ENCODE measurements at regions not wholly inside any gene's neighbourhood (a gene's known extent, or its start where the extent isn't known, plus 50 kb on each side); places are given as distances from the start of the nearest gene placed in this dataset.

GRCh38 chr5:168215646-168216045 lies 75.8 kb upstream of the WWC1 start:
- H3K4me3 ChIP-seq, result no peak overlapping the region
- DNase-seq (ENCODE audit: low spot score), result no peak
- H3K36me3 ChIP-seq (replicated peaks; ENCODE audit: insufficient read depth, low read depth), result no peaks in the 10 kb centered on the region
- no peak overlapping the region for H3K27ac ChIP-seq
- H2AFZ ChIP-seq, result no peak overlapping the region
- TF ChIP-seq EZH2phosphoT487 (IDR thresholded peaks at IDR 0.05; ENCODE audit: low read depth, severe bottlenecking, unreplicated experiment) (no peak), EZH2 (IDR thresholded peaks at IDR 0.05; ENCODE audit: borderline replicate concordance) (no peak)
- TF ChIP-seq, protein P1, sequence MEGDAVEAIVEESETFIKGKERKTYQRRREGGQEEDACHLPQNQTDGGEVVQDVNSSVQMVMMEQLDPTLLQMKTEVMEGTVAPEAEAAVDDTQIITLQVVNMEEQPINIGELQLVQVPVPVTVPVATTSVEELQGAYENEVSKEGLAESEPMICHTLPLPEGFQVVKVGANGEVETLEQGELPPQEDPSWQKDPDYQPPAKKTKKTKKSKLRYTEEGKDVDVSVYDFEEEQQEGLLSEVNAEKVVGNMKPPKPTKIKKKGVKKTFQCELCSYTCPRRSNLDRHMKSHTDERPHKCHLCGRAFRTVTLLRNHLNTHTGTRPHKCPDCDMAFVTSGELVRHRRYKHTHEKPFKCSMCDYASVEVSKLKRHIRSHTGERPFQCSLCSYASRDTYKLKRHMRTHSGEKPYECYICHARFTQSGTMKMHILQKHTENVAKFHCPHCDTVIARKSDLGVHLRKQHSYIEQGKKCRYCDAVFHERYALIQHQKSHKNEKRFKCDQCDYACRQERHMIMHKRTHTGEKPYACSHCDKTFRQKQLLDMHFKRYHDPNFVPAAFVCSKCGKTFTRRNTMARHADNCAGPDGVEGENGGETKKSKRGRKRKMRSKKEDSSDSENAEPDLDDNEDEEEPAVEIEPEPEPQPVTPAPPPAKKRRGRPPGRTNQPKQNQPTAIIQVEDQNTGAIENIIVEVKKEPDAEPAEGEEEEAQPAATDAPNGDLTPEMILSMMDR (IDR thresholded peaks at IDR 0.05; ENCODE audit: poor library complexity), result no peak
- H3K9me2 ChIP-seq (replicated peaks; ENCODE audit: insufficient read depth), result no peaks in the 10 kb centered on the region
- H3K9me3 ChIP-seq (ENCODE audit: low read depth), result no peaks in the 10 kb centered on the region
- no peaks in the 10 kb centered on the region for H4K20me1 ChIP-seq (ENCODE audit: insufficient read depth, poor library complexity, severe bottlenecking)
- H3K79me2 ChIP-seq, result no peaks in the 10 kb centered on the region
- H3K4me1 ChIP-seq (ENCODE audit: insufficient read depth), result no peaks in the 10 kb centered on the region
- WGBS (ENCODE audit: low lambda C conversion rate, missing lambda C conversion rate), result 78% methylated on average over 7 of the region's 7 CpGs
- no peaks in the 10 kb centered on the region for H3K27me3 ChIP-seq
- no peak overlapping the region for H3K4me2 ChIP-seq

DNA sequence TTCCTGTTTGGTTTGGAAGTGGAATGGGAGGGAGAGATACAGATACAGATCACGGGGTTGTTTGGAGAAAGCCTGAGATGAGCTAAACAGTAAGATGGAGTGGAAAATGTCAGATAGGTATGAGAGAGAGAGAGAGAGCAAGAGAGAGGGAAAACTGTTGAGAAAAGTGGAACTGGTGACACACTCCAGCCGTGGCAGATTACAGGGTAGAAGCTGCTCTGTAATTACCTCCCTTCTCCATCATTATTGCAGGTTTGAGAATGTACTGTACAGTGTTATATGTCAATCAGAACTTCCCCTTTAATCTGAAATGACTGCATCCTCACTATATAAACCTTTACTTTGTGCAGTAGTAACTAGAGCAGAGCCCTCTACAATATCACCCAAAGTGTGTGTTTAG lies 74.5 kb upstream of the WWC1 start:
- no peaks in the 10 kb centered on the region for H4K20me1 ChIP-seq (ENCODE audit: insufficient read depth, poor library complexity, severe bottlenecking)
- H3K79me2 ChIP-seq, result no peaks in the 10 kb centered on the region
- H3K4me1 ChIP-seq (ENCODE audit: insufficient read depth), result no peaks in the 10 kb centered on the region
- WGBS (ENCODE audit: low lambda C conversion rate, missing lambda C conversion rate), result 34% methylated on average over 2 of the region's 2 CpGs
- no peak overlapping the region for H3K4me3 ChIP-seq
- no peak for DNase-seq (ENCODE audit: low spot score)
- H3K27me3 ChIP-seq, result peaks cover 3% of the 10 kb centered on the region
- no peak for TF ChIP-seq EZH2phosphoT487 (IDR thresholded peaks at IDR 0.05; ENCODE audit: low read depth, severe bottlenecking, unreplicated experiment)
- TF ChIP-seq, protein P1 (IDR thresholded peaks at IDR 0.05; ENCODE audit: poor library complexity), result no peak
- no peak for TF ChIP-seq EZH2 (IDR thresholded peaks at IDR 0.05; ENCODE audit: borderline replicate concordance)
- H3K9me2 ChIP-seq (replicated peaks; ENCODE audit: insufficient read depth), result no peaks in the 10 kb centered on the region
- H3K4me2 ChIP-seq, result no peak overlapping the region
- H2AFZ ChIP-seq, result no peak overlapping the region
- no peak overlapping the region for H3K27ac ChIP-seq
- no peaks in the 10 kb centered on the region for H3K36me3 ChIP-seq (replicated peaks; ENCODE audit: insufficient read depth, low read depth)
- H3K9me3 ChIP-seq (ENCODE audit: low read depth), result no peaks in the 10 kb centered on the region

GRCh38 chr5:168217497-168217896 lies 73.9 kb upstream of the WWC1 start:
- no peak overlapping the region for H2AFZ ChIP-seq

More at GRCh38 chr5:168217497-168217896, 73.9 kb upstream of the WWC1 start:
- H3K9me2 ChIP-seq (replicated peaks; ENCODE audit: insufficient read depth), result no peaks in the 10 kb centered on the region
- H3K4me2 ChIP-seq, result no peak overlapping the region
- H3K36me3 ChIP-seq (replicated peaks; ENCODE audit: insufficient read depth, low read depth), result no peaks in the 10 kb centered on the region
- H3K27ac ChIP-seq, result no peak overlapping the region
- no peak for TF ChIP-seq EZH2phosphoT487 (IDR thresholded peaks at IDR 0.05; ENCODE audit: low read depth, severe bottlenecking, unreplicated experiment)
- TF ChIP-seq EZH2 (IDR thresholded peaks at IDR 0.05; ENCODE audit: borderline replicate concordance), result no peak
- TF ChIP-seq, protein P1 (IDR thresholded peaks at IDR 0.05; ENCODE audit: poor library complexity), result no peak
- H3K79me2 ChIP-seq, result no peaks in the 10 kb centered on the region
- H4K20me1 ChIP-seq (ENCODE audit: insufficient read depth, poor library complexity, severe bottlenecking), result no peaks in the 10 kb centered on the region
- WGBS (ENCODE audit: low lambda C conversion rate, missing lambda C conversion rate), result 70% methylated on average over 7 of the region's 7 CpGs
- H3K9me3 ChIP-seq (ENCODE audit: low read depth), result no peaks in the 10 kb centered on the region
- peaks cover 7% of the 10 kb centered on the region for H3K27me3 ChIP-seq
- no peak for DNase-seq (ENCODE audit: low spot score)
- no peaks in the 10 kb centered on the region for H3K4me1 ChIP-seq (ENCODE audit: insufficient read depth)
- H3K4me3 ChIP-seq, result no peak overlapping the region

Data from hepatocyte (in vitro differentiated cells).